ENCODE measurements at regions not wholly inside any gene's neighbourhood (a gene's known extent, or its start where the extent isn't known, plus 50 kb on each side); places are given as distances from the start of the nearest gene placed in this dataset.

GRCh38 chr15:25090073-25090733, 135.4 kb downstream of the SNRPN start:
- no peak for TF ChIP-seq CTCF (IDR thresholded peaks at IDR 0.05)
- ATAC-seq, result no peak
- no peak for DNase-seq
- Histone ChIP-seq H3K4me3 (no peak overlapping the region), H3K9me3 (peaks cover 99% of the 10 kb centered on the region), H3K4me1 (ENCODE audit: low read depth) (no peaks in the 10 kb centered on the region), H3K36me3 (ENCODE audit: low read depth) (peaks cover 3% of the 10 kb centered on the region)
- intact Hi-C loops (cut with DNase I, micrococcal nuclease), result no loop called here

- H3K9me3 ChIP-seq, result peaks cover 99% of the 10 kb centered on the region
- intact Hi-C loops (cut with DNase I, micrococcal nuclease), result no loop called here
- ATAC-seq, result no peak
These were observed 136.8 kb downstream of the SNRPN start for GRCh38 chr15:25091421-25092158.

GRCh38 chr15:25092661-25093060, 137.9 kb downstream of the SNRPN start:
- no peak for ATAC-seq
- H3K36me3 ChIP-seq (ENCODE audit: low read depth), result peaks cover 3% of the 10 kb centered on the region

More at GRCh38 chr15:25091421-25092158, 136.8 kb downstream of the SNRPN start:
- H3K4me1 ChIP-seq (ENCODE audit: low read depth), result no peaks in the 10 kb centered on the region
- no peak for DNase-seq
- H3K4me3 ChIP-seq, result no peak overlapping the region
- TF ChIP-seq CTCF (IDR thresholded peaks at IDR 0.05), result no peak
- H3K36me3 ChIP-seq (ENCODE audit: low read depth), result peaks cover 3% of the 10 kb centered on the region

GRCh38 chr15:25093455-25094029, 138.8 kb downstream of the SNRPN start:
- no peak for TF ChIP-seq CTCF (IDR thresholded peaks at IDR 0.05)
- peaks cover 93% of the 10 kb centered on the region for H3K9me3 ChIP-seq
- ATAC-seq, result no peak
- intact Hi-C loops (cut with DNase I, micrococcal nuclease), result no loop called here
- no peaks in the 10 kb centered on the region for H3K4me1 ChIP-seq (ENCODE audit: low read depth)
- DNase-seq, result no peak
- H3K4me3 ChIP-seq, result no peak overlapping the region
- no peaks in the 10 kb centered on the region for H3K36me3 ChIP-seq (ENCODE audit: low read depth)

More at GRCh38 chr15:25092661-25093060, 137.9 kb downstream of the SNRPN start:
- intact Hi-C loops (cut with DNase I, micrococcal nuclease), result no loop called here
- no peak for DNase-seq
- Histone ChIP-seq H3K9me3 (peaks cover 97% of the 10 kb centered on the region), H3K4me3 (no peak overlapping the region), H3K4me1 (ENCODE audit: low read depth) (no peaks in the 10 kb centered on the region)
- no peak for TF ChIP-seq CTCF (IDR thresholded peaks at IDR 0.05)

- no peak for TF ChIP-seq CTCF (IDR thresholded peaks at IDR 0.05)
- no peaks in the 10 kb centered on the region for H3K36me3 ChIP-seq (ENCODE audit: low read depth)
- intact Hi-C loops (cut with DNase I, micrococcal nuclease), result no loop called here
- ATAC-seq, result no peak
- H3K4me1 ChIP-seq (ENCODE audit: low read depth), result no peaks in the 10 kb centered on the region
- no peak overlapping the region for H3K4me3 ChIP-seq
- H3K9me3 ChIP-seq, result peaks cover 91% of the 10 kb centered on the region
- DNase-seq, result no peak
These were observed 139.3 kb downstream of the SNRPN start for GRCh38 chr15:25094066-25094465.
